ENCODE measurements at regions not wholly inside any gene's neighbourhood (a gene's known extent, or its start where the extent isn't known, plus 50 kb on each side); places are given as distances from the start of the nearest gene placed in this dataset.

DNA sequence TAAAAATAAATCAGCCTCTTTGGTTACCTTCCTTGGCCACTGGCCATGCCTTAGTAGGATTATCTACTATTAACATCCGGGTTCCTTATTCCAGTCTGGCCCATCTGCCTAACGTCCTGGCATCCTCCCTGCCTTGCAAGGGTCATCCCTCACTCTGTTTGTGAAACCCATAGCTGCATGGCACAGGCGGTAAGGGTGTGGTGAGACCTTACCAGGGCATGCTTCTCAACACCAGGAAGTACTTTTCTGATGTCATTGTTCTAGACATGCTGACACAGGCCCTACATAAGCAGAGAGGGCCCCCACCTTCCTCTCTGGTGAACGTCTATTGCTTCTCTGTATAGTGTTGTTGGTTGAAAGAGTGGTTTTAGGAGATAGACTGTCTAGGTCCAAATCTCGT, 296.8 kb upstream of the SPRED2 start:
- 50% methylated on average over 2 of the region's 5 CpGs; no CpG with 5 or more reads in 1 of the 2 experiments for WGBS, 2 experiments (ENCODE audit: extremely low coverage in 2 of 2, insufficient read length in 1 of 2)
- Histone ChIP-seq H2AK9ac (replicated peaks; ENCODE audit: low read depth, low read length, poor library complexity) (no peak overlapping the region), H3K9me3 (ENCODE audit: control insufficient read depth, insufficient read depth, low read length) (no peaks in the 10 kb centered on the region), H2BK120ac (ENCODE audit: low read depth, low read length) (no peak overlapping the region), H4K5ac (ENCODE audit: low read depth, low read length) (no peak overlapping the region), H2BK15ac (ENCODE audit: low read depth, low read length) (no peak overlapping the region), H3K27me3 (ENCODE audit: control insufficient read depth, insufficient read depth, low read length) (peaks cover 4% of the 10 kb centered on the region), H3K36me3 (ENCODE audit: control insufficient read depth, insufficient read depth, low read length) (no peaks in the 10 kb centered on the region), H3K9me1 (ENCODE audit: insufficient read depth, low read length) (no peaks in the 10 kb centered on the region), H4K20me1 (ENCODE audit: insufficient read depth, low read length) (no peaks in the 10 kb centered on the region), H3K56ac (ENCODE audit: extremely low read depth, insufficient read depth, low read length) (no peak overlapping the region), H3K14ac (replicated peaks; ENCODE audit: low read depth, low read length) (no peak overlapping the region), H3K79me1 (ENCODE audit: low read depth in 1 of 2, low read length in 2 of 2) (no peaks in the 10 kb centered on the region), H3K18ac (ENCODE audit: low read depth, low read length) (no peak overlapping the region), H3K4ac (ENCODE audit: low read depth, low read length) (no peak overlapping the region), H4K91ac (ENCODE audit: insufficient read depth, low read depth, low read length) (no peak overlapping the region), H2AK5ac (ENCODE audit: low read depth, low read length) (no peak overlapping the region), H3K23ac (ENCODE audit: low read depth, low read length) (no peak overlapping the region), H3K4me2 (ENCODE audit: low read depth, low read length) (no peak overlapping the region), H3K4me3 (ENCODE audit: insufficient read depth, low read depth, low read length) (no peak overlapping the region), H2BK5ac (ENCODE audit: low read depth, low read length, poor library complexity, severe bottlenecking) (no peak overlapping the region), H4K8ac (ENCODE audit: low read depth in 2 of 2, low read length in 2 of 2) (no peak overlapping the region), H2AFZ (replicated peaks; ENCODE audit: low read length, poor library complexity) (no peak overlapping the region), H3K4me1 (ENCODE audit: control insufficient read depth, insufficient read depth, low read length) (no peaks in the 10 kb centered on the region), H3K27ac (ENCODE audit: insufficient read depth, low read length) (no peak overlapping the region), H2BK20ac (ENCODE audit: low read depth, low read length) (no peak overlapping the region), H3K9ac (ENCODE audit: low read depth, low read length) (no peak overlapping the region)
- dilution Hi-C loops (cut with HindIII; ENCODE audit: low sequenced_read_pairs, unreplicated experiment) (no loop called here), intact Hi-C loops (cut with micrococcal nuclease) (no loop called here), in situ Hi-C loops (cut with MboI; ENCODE audit: low sequenced_read_pairs) (no loop called here)
- ChIA-PET POLR2A (ENCODE audit: unreplicated experiment) (no interaction called here), CTCF (no interaction called here)
- no peak for DNase-seq
- ATAC-seq (ENCODE audit: low read depth), result no peak
- TF ChIP-seq, protein P1, sequence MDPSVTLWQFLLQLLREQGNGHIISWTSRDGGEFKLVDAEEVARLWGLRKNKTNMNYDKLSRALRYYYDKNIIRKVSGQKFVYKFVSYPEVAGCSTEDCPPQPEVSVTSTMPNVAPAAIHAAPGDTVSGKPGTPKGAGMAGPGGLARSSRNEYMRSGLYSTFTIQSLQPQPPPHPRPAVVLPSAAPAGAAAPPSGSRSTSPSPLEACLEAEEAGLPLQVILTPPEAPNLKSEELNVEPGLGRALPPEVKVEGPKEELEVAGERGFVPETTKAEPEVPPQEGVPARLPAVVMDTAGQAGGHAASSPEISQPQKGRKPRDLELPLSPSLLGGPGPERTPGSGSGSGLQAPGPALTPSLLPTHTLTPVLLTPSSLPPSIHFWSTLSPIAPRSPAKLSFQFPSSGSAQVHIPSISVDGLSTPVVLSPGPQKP (IDR thresholded peaks at IDR 0.05; ENCODE audit: borderline replicate concordance, low read depth, low read length), result no peak
- no peak for TF ChIP-seq POLR2A (IDR thresholded peaks at IDR 0.05; ENCODE audit: low read depth, low read length)
- no peak for TF ChIP-seq MAZ (IDR thresholded peaks at IDR 0.05; ENCODE audit: borderline replicate concordance, low read depth, low read length)
- TF ChIP-seq RCOR1 (IDR thresholded peaks at IDR 0.05; ENCODE audit: insufficient replicate concordance, low read length), result no peak
- no peak for TF ChIP-seq SMC3 (IDR thresholded peaks at IDR 0.05; ENCODE audit: low read depth, low read length)
- TF ChIP-seq FOS (IDR thresholded peaks at IDR 0.05; ENCODE audit: low read depth, low read length), result no peak
- TF ChIP-seq BHLHE40 (IDR thresholded peaks at IDR 0.05; ENCODE audit: low read depth, low read length), result no peak
- TF ChIP-seq CTCF (conservative IDR thresholded peaks at IDR 0.05; ENCODE audit: low read depth, low read length), result no peak
- TF ChIP-seq, protein P2, sequence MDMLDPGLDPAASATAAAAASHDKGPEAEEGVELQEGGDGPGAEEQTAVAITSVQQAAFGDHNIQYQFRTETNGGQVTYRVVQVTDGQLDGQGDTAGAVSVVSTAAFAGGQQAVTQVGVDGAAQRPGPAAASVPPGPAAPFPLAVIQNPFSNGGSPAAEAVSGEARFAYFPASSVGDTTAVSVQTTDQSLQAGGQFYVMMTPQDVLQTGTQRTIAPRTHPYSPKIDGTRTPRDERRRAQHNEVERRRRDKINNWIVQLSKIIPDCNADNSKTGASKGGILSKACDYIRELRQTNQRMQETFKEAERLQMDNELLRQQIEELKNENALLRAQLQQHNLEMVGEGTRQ (IDR thresholded peaks at IDR 0.05; ENCODE audit: low read depth, low read length), result no peak
- no peak for TF ChIP-seq MXI1 (IDR thresholded peaks at IDR 0.05; ENCODE audit: borderline replicate concordance, low read depth, low read length)
- TF ChIP-seq CHD1 (IDR thresholded peaks at IDR 0.05; ENCODE audit: low read depth, low read length), result no peak
- TF ChIP-seq RFX5 (IDR thresholded peaks at IDR 0.05; ENCODE audit: low read depth, low read length), result no peak
- no peak for TF ChIP-seq NFE2L2 (IDR thresholded peaks at IDR 0.05; ENCODE audit: low read depth, low read length)
- no peak for TF ChIP-seq RAD21 (IDR thresholded peaks at IDR 0.05; ENCODE audit: low read length)
- no peak for TF ChIP-seq CEBPB (IDR thresholded peaks at IDR 0.05; ENCODE audit: low read depth, low read length)
- TF ChIP-seq MAFK (IDR thresholded peaks at IDR 0.05; ENCODE audit: low read depth, low read length), result no peak
- no TSS peak for BruUV-seq (replicated peaks)

All from IMR-90 (cell line).